K562 (cell line): ENCODE measurements at regions not wholly inside any gene's neighbourhood (a gene's known extent, or its start where the extent isn't known, plus 50 kb on each side); places are given as distances from the start of the nearest gene placed in this dataset.

Experiments used
- ATAC-seq: fragments of 200-7000 bp; cut with Tn5 transposase; 3 replicates; pipeline ENCODE4 v1.9.1; 2020; ENCODE audit warnings: moderate library complexity
- BruUV-seq: library from RNA; stranded (reverse); fragments of 400-500 nt; replicated peaks from 2 replicates; lab custom pipeline; 2021; lab: Mats Ljungman, UMichigan
- CTCF ChIA-PET: fragments of 300-600 bp; formaldehyde crosslinking; extraction: SDS; loops from one replicate; lab custom pipeline; 2021; ENCODE audit warnings: low intra/inter-chr PET ratio; lab: Yijun Ruan, JAX
- POLR2A ChIA-PET: fragments of 300-600, 350-650 bp; sonication (Branson Sonifier 250); formaldehyde crosslinking; extraction: SDS; loops from one replicate; lab custom pipeline; 2021; ENCODE audit warnings: antibody characterized with exemption, inconsistent platforms; lab: Yijun Ruan, JAX
- DNase-seq, 4 experiments: peaks; one replicate each; pipeline versions ENCODE4 v3.0.0 to v3.0.0-alpha.2; 2011 to 2018; ENCODE audit warnings: low spot score in 3 of 4, mixed read lengths in 3 of 4; ENCODE audit errors: extremely low read depth in 1 of 4
- FAIRE-seq: peaks from 2 replicates; lab custom pipeline; 2011; peaks lifted over from hg19 to GRCh38; lab: Jason Lieb, UNC
- H2AFZ ChIP-seq: 2 replicates; pipeline ENCODE4 v1.6.0; 2011; ENCODE audit warnings: low read depth, low read length, control low read depth, inconsistent platforms
- H3K27ac ChIP-seq: fragments of 200-600 bp; 3 replicates; pipeline ENCODE4 v1.8.0; 2011; ENCODE audit warnings: low read depth, mild to moderate bottlenecking, control low read depth, inconsistent platforms, low read length, moderate library complexity, mixed read lengths; ENCODE audit errors: extremely low read depth
- H3K27me3 ChIP-seq, 2 experiments: fragments of 300-600 bp in 1 of 2; 2 replicates in 1 of 2; 3 replicates in 1 of 2; pipeline versions ENCODE4 v1.6.0 to v1.8.0; 2011; ENCODE audit warnings: inconsistent platforms in 2 of 2, low read length in 2 of 2, mild to moderate bottlenecking in 1 of 2, mixed read lengths in 1 of 2, moderate library complexity in 1 of 2; ENCODE audit not compliant: control insufficient read depth in 2 of 2, insufficient read depth in 2 of 2
- H3K36me3 ChIP-seq: fragments of 300-600 bp; 3 replicates; pipeline ENCODE4 v1.8.0; 2011; ENCODE audit warnings: mild to moderate bottlenecking, low read length, inconsistent platforms; ENCODE audit not compliant: control insufficient read depth, insufficient read depth
- H3K4me1 ChIP-seq, 2 experiments: fragments of 200-600 bp in 1 of 2; replicated peaks in 1 of 2; 2 replicates in 1 of 2; 3 replicates in 1 of 2; pipeline versions ENCODE4 v1.5.1 to v1.8.0; 2011; ENCODE audit warnings: inconsistent platforms in 2 of 2, low read length in 2 of 2, mild to moderate bottlenecking in 1 of 2, mixed read lengths in 1 of 2, moderate library complexity in 1 of 2; ENCODE audit not compliant: control insufficient read depth in 2 of 2, insufficient read depth in 2 of 2
- H3K4me2 ChIP-seq: 2 replicates; pipeline ENCODE4 v1.6.1; 2011; ENCODE audit warnings: low read length, control low read depth, inconsistent platforms, mixed read lengths; ENCODE audit not compliant: insufficient read depth
- H3K4me3 ChIP-seq: fragments of 200-600 bp; sonication (generic), shearing (Covaris generic); 2 replicates; pipeline ENCODE4 v1.5.1; 2016; ENCODE audit warnings: control low read depth, inconsistent platforms
- H3K79me2 ChIP-seq: fragments of 200-600 bp; 3 replicates; pipeline ENCODE4 v1.8.0; 2011; ENCODE audit warnings: low read length, inconsistent platforms; ENCODE audit not compliant: control insufficient read depth, insufficient read depth
- H3K9ac ChIP-seq, 2 experiments: 2 replicates each; pipeline versions ENCODE4 v1.6.0 to v1.6.1; 2011; ENCODE audit warnings: low read depth in 2 of 2, low read length in 2 of 2, control low read depth in 1 of 2, inconsistent platforms in 1 of 2, mild to moderate bottlenecking in 1 of 2, mixed read lengths in 1 of 2; ENCODE audit not compliant: insufficient read depth in 1 of 2
- H3K9me1 ChIP-seq: one replicate; pipeline ENCODE4 v1.6.0; 2011; ENCODE audit warnings: inconsistent platforms, mild to moderate bottlenecking, low read length, moderate library complexity; ENCODE audit not compliant: control insufficient read depth, insufficient read depth
- H3K9me3 ChIP-seq: replicated peaks from 2 replicates; pipeline ENCODE4 v1.5.1; 2011; ENCODE audit warnings: low read depth, low read length, inconsistent platforms; ENCODE audit not compliant: control insufficient read depth, insufficient read depth
- H4K20me1 ChIP-seq: replicated peaks from 2 replicates; pipeline ENCODE4 v1.6.1; 2011; ENCODE audit warnings: low read length, inconsistent platforms, mixed read lengths; ENCODE audit not compliant: control insufficient read depth, insufficient read depth
- ZKSCAN1 ChIP-seq: fragments of 150-350 bp; IDR thresholded peaks from 2 replicates; pipeline ENCODE4 v1.6.1; 2016; ENCODE audit warnings: low read depth, low read length
- WGBS: fragments of 100-300 bp; shearing (Covaris generic); methylation state at CpG from one replicate; pipeline ENCODE4 v1.1.6; 2016; ENCODE audit warnings: low coverage, mixed read lengths; ENCODE audit not compliant: insufficient coverage; ENCODE audit errors: missing lambda C conversion rate; 5-methylcytosine and 5-hydroxymethylcytosine counted together
- in situ Hi-C: fragments of 300-500 bp; cut with MboI; formaldehyde crosslinking; loops from 4 replicates; pipeline ENCODE4 v1.15.0; 2018; ENCODE audit warnings: inconsistent platforms, mixed read lengths
- intact Hi-C: fragments of 100-400 bp; cut with micrococcal nuclease; formaldehyde crosslinking; loops from 2 replicates; pipeline ENCODE4 v1.14.2; 2022
- TF ChIP-seq, protein P1 (sequence below): fragments of 200-800 bp; sonication (Bioruptor generic); IDR thresholded peaks from 2 replicates; pipeline ENCODE4 v1.6.1; 2016; ENCODE audit warnings: missing genetic modification characterization, missing compliant biosample characterization
- TF ChIP-seq, protein P2 (sequence below): fragments of 450-650 bp; IDR thresholded peaks from 2 replicates; pipeline ENCODE4 v1.6.1; 2016; ENCODE audit warnings: low read depth

DNA sequence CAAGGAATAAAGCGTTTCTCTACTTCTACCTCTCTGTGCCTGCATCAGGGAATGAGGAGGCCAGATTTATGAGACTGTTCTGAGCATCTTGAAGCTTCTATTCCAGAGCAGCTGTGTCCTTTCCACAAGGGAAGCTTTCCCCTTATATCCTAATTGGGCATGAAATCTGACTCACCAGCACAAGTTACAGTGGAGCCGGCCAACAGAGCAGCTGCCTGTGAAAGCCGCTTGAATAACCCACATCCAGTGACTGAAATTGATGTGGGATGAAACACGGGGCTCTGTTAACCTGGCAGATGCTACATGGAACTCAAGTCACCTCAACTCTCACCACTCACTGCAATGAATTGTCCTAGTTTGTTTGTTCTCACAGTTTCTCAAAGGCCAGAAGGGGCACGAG is 400.3 kb downstream of the TFAP2A start (continued):
- TF ChIP-seq, protein P1, sequence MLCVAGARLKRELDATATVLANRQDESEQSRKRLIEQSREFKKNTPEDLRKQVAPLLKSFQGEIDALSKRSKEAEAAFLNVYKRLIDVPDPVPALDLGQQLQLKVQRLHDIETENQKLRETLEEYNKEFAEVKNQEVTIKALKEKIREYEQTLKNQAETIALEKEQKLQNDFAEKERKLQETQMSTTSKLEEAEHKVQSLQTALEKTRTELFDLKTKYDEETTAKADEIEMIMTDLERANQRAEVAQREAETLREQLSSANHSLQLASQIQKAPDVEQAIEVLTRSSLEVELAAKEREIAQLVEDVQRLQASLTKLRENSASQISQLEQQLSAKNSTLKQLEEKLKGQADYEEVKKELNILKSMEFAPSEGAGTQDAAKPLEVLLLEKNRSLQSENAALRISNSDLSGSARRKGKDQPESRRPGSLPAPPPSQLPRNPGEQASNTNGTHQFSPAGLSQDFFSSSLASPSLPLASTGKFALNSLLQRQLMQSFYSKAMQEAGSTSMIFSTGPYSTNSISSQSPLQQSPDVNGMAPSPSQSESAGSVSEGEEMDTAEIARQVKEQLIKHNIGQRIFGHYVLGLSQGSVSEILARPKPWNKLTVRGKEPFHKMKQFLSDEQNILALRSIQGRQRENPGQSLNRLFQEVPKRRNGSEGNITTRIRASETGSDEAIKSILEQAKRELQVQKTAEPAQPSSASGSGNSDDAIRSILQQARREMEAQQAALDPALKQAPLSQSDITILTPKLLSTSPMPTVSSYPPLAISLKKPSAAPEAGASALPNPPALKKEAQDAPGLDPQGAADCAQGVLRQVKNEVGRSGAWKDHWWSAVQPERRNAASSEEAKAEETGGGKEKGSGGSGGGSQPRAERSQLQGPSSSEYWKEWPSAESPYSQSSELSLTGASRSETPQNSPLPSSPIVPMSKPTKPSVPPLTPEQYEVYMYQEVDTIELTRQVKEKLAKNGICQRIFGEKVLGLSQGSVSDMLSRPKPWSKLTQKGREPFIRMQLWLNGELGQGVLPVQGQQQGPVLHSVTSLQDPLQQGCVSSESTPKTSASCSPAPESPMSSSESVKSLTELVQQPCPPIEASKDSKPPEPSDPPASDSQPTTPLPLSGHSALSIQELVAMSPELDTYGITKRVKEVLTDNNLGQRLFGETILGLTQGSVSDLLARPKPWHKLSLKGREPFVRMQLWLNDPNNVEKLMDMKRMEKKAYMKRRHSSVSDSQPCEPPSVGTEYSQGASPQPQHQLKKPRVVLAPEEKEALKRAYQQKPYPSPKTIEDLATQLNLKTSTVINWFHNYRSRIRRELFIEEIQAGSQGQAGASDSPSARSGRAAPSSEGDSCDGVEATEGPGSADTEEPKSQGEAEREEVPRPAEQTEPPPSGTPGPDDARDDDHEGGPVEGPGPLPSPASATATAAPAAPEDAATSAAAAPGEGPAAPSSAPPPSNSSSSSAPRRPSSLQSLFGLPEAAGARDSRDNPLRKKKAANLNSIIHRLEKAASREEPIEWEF (CRISPR knock-in tag) = no peak

- H3K9me1 ChIP-seq = no peaks in the 10 kb centered on the region
- no peaks in the 10 kb centered on the region for H3K79me2 ChIP-seq
- H3K4me1 ChIP-seq = no peaks in the 10 kb centered on the region
- no peaks in the 10 kb centered on the region for H3K27me3 ChIP-seq
- DNase-seq = no peak
- H2AFZ ChIP-seq = no peak overlapping the region
- no peaks in the 10 kb centered on the region for H4K20me1 ChIP-seq
- in situ Hi-C loops (no loop called here), intact Hi-C loops (no loop called here)
- TF ChIP-seq, protein P2, sequence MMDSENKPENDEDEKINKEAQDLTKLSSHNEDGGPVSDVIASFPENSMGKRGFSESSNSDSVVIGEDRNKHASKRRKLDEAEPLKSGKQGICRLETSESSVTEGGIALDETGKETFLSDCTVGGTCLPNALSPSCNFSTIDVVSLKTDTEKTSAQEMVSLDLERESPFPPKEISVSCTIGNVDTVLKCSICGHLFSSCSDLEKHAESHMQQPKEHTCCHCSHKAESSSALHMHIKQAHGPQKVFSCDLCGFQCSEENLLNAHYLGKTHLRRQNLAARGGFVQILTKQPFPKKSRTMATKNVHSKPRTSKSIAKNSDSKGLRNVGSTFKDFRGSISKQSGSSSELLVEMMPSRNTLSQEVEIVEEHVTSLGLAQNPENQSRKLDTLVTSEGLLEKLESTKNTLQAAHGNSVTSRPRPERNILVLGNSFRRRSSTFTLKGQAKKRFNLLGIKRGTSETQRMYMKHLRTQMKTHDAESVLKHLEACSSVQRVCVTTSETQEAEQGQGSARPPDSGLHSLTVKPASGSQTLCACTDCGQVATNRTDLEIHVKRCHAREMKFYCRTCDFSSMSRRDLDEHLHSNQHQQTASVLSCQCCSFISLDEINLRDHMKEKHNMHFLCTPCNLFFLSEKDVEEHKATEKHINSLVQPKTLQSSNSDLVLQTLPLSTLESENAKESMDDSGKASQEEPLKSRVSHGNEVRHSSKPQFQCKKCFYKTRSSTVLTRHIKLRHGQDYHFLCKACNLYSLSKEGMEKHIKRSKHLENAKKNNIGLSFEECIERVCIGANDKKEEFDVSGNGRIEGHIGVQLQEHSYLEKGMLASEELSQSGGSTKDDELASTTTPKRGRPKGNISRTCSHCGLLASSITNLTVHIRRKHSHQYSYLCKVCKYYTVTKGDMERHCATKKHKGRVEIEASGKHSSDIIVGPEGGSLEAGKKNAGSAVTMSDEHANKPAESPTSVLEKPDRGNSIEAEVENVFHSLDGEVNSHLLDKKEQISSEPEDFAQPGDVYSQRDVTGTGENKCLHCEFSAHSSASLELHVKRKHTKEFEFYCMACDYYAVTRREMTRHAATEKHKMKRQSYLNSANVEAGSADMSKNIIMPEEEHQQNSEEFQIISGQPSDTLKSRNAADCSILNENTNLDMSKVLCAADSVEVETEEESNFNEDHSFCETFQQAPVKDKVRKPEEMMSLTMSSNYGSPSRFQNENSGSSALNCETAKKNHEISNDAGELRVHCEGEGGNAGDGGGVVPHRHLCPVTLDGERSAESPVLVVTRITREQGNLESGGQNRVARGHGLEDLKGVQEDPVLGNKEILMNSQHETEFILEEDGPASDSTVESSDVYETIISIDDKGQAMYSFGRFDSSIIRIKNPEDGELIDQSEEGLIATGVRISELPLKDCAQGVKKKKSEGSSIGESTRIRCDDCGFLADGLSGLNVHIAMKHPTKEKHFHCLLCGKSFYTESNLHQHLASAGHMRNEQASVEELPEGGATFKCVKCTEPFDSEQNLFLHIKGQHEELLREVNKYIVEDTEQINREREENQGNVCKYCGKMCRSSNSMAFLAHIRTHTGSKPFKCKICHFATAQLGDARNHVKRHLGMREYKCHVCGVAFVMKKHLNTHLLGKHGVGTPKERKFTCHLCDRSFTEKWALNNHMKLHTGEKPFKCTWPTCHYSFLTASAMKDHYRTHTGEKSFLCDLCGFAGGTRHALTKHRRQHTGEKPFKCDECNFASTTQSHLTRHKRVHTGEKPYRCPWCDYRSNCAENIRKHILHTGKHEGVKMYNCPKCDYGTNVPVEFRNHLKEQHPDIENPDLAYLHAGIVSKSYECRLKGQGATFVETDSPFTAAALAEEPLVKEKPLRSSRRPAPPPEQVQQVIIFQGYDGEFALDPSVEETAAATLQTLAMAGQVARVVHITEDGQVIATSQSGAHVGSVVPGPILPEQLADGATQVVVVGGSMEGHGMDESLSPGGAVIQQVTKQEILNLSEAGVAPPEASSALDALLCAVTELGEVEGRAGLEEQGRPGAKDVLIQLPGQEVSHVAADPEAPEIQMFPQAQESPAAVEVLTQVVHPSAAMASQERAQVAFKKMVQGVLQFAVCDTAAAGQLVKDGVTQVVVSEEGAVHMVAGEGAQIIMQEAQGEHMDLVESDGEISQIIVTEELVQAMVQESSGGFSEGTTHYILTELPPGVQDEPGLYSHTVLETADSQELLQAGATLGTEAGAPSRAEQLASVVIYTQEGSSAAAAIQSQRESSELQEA = no peak
- no peak for TF ChIP-seq ZKSCAN1
- no peaks in the 10 kb centered on the region for H3K36me3 ChIP-seq
- ChIA-PET POLR2A (no interaction called here), CTCF (no interaction called here)
- H3K9me3 ChIP-seq = no peaks in the 10 kb centered on the region
- no peak for ATAC-seq
- no peak overlapping the region for H3K9ac ChIP-seq
- WGBS = 0% methylated on average over 3 of the region's 3 CpGs
- no TSS peak for BruUV-seq
- H3K4me2 ChIP-seq = no peak overlapping the region
- H3K4me3 ChIP-seq = no peak overlapping the region
- no peak for FAIRE-seq
- H3K27ac ChIP-seq = no peak overlapping the region
These were observed 414.3 kb downstream of the TFAP2A start for GRCh38 chr6:10000551-10000950.
